ES-I3 (cell line): ENCODE measurements at regions not wholly inside any gene's neighbourhood (a gene's known extent, or its start where the extent isn't known, plus 50 kb on each side); places are given as distances from the start of the nearest gene placed in this dataset.

ENCODE experiments used
- H3K36me3 ChIP-seq: 2 replicates; pipeline ENCODE4 v1.6.1; 2013; ENCODE audit warnings: mild to moderate bottlenecking, low read length, control low read depth, moderate library complexity; ENCODE audit not compliant: insufficient read depth
- H3K4me1 ChIP-seq: 2 replicates; pipeline ENCODE4 v1.6.1; 2013; ENCODE audit warnings: mild to moderate bottlenecking, control low read depth, low read length; ENCODE audit not compliant: insufficient read depth
- H3K9ac ChIP-seq: 2 replicates; pipeline ENCODE4 v1.6.1; 2013; ENCODE audit warnings: low read depth, mild to moderate bottlenecking, low read length, moderate library complexity
- H3K9me3 ChIP-seq: 2 replicates; pipeline ENCODE4 v1.6.1; 2013; ENCODE audit warnings: mild to moderate bottlenecking, low read length, moderate library complexity; ENCODE audit not compliant: control insufficient read depth, insufficient read depth

- Histone ChIP-seq H3K9me3 (no peaks in the 10 kb centered on the region), H3K9ac (no peak overlapping the region), H3K36me3 (no peaks in the 10 kb centered on the region), H3K4me1 (0 out of 2 replicates have a peak, but pooled peaks cover 8% of the 10 kb centered on the region)
These were observed 80.7 kb upstream of the SPRED1 start for GRCh38 chr15:38171973-38172372.

DNA sequence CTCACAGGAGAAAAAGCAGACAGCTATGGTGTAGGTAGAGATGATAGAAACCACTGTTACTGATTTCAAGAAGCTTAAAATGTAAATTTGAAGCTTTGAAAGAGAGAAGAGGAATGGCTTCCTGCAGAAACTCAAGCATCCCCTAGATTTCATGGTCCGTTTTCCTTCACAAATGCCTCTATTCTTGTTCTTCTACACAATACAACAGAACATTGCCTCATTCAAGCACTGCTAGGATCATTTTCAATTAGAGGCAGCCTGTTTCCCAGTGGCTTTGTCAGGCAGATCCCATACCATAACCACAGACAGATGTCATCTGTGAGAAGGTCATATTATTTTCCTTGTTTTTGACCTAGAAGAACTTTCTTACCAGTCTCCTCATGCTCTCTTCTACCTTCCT, 77.9 kb upstream of the SPRED1 start:
- no peaks in the 10 kb centered on the region for H3K36me3 ChIP-seq
- 0 out of 2 replicates have a peak, but pooled peaks cover 8% of the 10 kb centered on the region for H3K4me1 ChIP-seq
- H3K9me3 ChIP-seq, result no peaks in the 10 kb centered on the region
- no peak overlapping the region for H3K9ac ChIP-seq

DNA sequence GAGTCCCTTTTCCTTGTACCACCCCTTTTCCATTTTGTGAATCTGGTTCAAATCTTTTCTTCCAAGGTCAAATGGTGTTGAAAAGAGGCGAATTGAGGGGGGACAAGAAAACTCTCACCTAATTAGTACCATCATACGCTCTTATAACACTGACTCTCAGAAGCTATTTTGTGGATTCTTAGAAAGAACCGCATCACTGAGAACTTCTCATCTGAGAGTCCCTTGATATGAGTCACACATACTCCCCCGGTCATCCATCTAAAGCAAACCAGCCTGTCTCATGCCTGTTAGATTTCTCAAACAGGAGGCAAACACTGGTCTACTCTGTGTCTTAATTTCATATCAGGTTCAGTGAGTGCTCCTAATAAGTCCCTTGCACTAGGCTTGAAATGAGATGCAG, 76.5 kb upstream of the SPRED1 start:
- Histone ChIP-seq H3K9ac (no peak overlapping the region), H3K36me3 (no peaks in the 10 kb centered on the region), H3K9me3 (no peaks in the 10 kb centered on the region)

GRCh38 chr15:38176691-38177090, 75.9 kb upstream of the SPRED1 start:
- H3K9ac ChIP-seq, result no peak overlapping the region
- H3K9me3 ChIP-seq, result no peaks in the 10 kb centered on the region
- H3K4me1 ChIP-seq, result 0 out of 2 replicates have a peak, but pooled peaks cover 7% of the 10 kb centered on the region
- no peaks in the 10 kb centered on the region for H3K36me3 ChIP-seq

More for the DNA sequence above, 76.5 kb upstream of the SPRED1 start:
- H3K4me1 ChIP-seq, result 0 out of 2 replicates have a peak, but pooled peaks cover 8% of the 10 kb centered on the region

DNA sequence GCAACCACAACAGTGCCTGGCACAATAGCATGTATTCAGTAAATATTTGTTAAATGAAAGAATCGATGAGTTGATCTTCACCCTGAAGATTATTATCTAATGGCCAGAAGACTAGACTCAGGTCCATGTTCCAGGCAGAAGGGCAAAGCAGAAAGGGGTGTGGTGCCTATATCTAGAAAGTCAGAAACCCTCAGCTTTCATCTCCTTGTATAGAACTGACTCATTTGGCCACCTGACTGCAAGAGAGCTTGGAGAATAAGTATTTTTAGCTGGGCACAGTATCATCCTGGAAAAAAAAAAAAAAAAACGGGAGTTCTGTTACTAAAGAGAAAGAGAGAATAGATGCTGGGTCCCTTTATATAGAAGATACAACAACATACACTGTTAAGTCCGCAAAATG, 69.7 kb upstream of the SPRED1 start:
- no peaks in the 10 kb centered on the region for H3K36me3 ChIP-seq
- H3K9ac ChIP-seq, result no peak overlapping the region
- no peaks in the 10 kb centered on the region for H3K9me3 ChIP-seq
- no peaks in the 10 kb centered on the region for H3K4me1 ChIP-seq

DNA sequence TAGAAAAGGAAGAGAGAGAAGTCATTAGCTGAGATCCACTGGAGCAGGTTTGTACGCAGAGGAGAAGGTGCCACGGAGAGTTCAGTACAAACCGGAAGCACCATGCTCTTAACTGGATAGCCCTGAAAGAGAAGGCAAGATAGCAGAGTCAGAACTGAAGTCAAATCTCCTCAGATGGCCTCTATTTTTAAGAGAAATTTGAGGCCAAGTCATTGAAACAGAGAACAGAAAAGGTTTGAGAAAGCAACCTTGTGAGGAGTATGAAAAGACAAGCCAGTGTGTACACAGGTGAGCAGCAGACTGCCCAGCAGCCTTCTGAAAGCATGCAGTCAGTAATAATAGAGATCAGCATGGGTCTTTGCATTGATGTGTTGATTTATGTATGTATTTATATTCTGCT, 66.1 kb upstream of the SPRED1 start:
- Histone ChIP-seq H3K9me3 (no peaks in the 10 kb centered on the region), H3K9ac (no peak overlapping the region), H3K4me1 (peaks cover 7% of the 10 kb centered on the region; the same call in 1 of the 2 replicates), H3K36me3 (no peaks in the 10 kb centered on the region)

- peaks cover 7% of the 10 kb centered on the region; the same call in 1 of the 2 replicates for H3K4me1 ChIP-seq
- H3K9me3 ChIP-seq, result no peaks in the 10 kb centered on the region
- H3K9ac ChIP-seq, result no peak overlapping the region
- H3K36me3 ChIP-seq, result no peaks in the 10 kb centered on the region
These were observed 64.9 kb upstream of the SPRED1 start for GRCh38 chr15:38187630-38188313.

DNA sequence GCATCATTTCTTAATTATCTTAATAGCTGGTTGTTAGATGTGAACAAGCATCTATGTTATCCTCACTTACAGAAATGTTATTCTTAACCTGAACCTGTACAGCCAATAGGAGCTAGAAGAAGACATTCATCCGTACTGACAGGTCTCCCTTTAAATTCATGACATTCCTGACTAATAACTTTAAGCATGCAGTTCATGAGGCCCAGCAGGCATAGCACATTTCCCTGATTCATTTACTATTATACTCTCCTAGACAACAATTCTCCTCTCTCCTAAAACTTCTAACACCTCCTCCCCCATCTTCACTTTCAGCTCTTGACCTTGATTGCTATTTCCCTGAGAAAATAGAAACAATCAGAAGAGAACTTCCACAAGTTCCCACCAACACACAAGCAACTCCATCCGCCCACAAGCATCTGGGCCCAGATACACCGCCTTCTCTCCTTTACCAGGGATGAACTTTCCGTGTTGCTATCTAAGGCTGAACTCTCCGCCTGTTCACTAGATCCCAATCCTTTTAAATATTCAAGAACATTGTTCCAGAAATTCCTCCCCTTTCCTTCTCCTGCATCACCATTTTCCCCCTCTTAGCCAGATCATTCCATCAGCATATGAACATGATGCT, 62.9 kb upstream of the SPRED1 start:
- peaks cover 7% of the 10 kb centered on the region; the same call in 1 of the 2 replicates for H3K4me1 ChIP-seq
- H3K9me3 ChIP-seq, result no peaks in the 10 kb centered on the region
- no peaks in the 10 kb centered on the region for H3K36me3 ChIP-seq
- H3K9ac ChIP-seq, result no peak overlapping the region

- no peaks in the 10 kb centered on the region for H3K36me3 ChIP-seq
- peaks cover 7% of the 10 kb centered on the region; the same call in 1 of the 2 replicates for H3K4me1 ChIP-seq
- no peaks in the 10 kb centered on the region for H3K9me3 ChIP-seq
- no peak overlapping the region for H3K9ac ChIP-seq
These were observed 62.1 kb upstream of the SPRED1 start for GRCh38 chr15:38190501-38190900.

DNA sequence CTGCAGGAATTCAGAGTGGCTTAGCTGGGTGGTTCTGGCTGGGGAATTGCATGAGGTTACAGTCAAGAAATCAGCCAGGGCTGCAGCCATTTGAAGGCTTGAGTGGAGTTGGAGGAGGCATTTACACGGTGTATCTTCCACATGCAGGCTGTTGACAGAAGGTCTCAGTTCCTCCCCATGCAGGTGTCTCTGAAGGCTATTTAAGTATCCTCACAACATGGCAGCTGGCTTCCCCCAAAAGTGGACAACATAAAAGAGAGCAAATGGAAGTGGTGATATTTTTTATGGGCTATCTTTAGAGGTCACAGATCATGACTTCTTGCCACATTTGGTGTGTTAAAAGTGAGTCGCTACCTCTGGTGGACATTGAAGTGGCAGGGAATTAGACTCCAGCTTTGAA, 60.1 kb upstream of the SPRED1 start:
- Histone ChIP-seq H3K36me3 (no peaks in the 10 kb centered on the region), H3K9ac (no peak overlapping the region), H3K4me1 (peaks cover 7% of the 10 kb centered on the region; the same call in 1 of the 2 replicates), H3K9me3 (no peaks in the 10 kb centered on the region)

DNA sequence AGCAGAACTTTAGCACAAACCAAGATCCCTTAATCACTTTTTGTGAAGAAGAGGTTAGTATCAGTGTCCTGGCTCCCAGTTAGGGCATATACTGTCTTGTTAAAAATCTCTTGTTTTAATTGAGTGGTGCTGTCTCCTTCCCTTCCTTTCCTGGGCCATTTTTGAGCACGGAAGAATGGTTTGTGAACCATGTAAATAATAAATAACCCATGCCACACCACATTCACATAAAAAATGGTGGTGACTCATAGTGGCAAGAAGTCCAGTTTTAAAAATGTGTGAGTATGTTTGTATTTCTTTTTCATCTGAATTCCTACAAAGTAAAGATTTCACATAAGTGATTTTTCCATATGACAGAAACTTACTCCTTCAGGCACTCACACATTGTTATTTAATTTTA, 59.1 kb upstream of the SPRED1 start:
- Histone ChIP-seq H3K9ac (no peak overlapping the region), H3K9me3 (no peaks in the 10 kb centered on the region), H3K4me1 (peaks cover 7% of the 10 kb centered on the region; the same call in 1 of the 2 replicates)

DNA sequence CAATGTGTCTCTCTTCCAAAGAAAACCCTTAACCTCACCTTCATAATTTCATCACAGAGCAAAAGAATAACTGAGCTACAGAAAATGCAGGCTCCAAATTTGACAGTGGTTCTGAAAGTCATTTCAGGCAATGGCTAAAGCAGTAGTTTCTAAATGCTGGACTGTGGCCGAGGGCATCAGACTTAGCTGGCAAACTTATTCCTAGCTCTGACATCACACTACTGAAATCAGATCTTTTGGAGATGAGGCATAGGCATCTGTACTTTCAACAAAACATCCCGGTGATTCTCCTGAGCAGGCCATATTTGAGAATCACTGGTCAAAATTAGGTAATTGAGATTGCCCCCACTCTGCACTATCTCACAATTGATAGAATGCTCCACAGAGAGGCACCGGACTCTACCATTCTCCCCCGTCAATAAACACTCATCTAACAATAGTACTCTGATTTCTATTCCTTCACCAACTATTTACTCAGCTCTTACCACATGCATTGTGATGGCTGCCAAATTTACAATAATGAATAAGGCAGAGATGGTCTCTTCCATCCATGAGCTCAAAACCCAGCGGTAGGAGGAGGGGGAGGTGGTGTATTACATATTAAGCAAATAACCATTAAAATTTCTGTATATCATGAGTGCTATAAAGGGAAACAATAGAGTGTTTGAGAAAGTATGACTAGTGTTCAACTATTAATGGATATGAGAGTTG, 57.3 kb upstream of the SPRED1 start:
- Histone ChIP-seq H3K4me1 (no peaks in the 10 kb centered on the region), H3K9ac (no peak overlapping the region), H3K36me3 (no peaks in the 10 kb centered on the region), H3K9me3 (no peaks in the 10 kb centered on the region)

More for the DNA sequence above, 59.1 kb upstream of the SPRED1 start:
- no peaks in the 10 kb centered on the region for H3K36me3 ChIP-seq

DNA sequence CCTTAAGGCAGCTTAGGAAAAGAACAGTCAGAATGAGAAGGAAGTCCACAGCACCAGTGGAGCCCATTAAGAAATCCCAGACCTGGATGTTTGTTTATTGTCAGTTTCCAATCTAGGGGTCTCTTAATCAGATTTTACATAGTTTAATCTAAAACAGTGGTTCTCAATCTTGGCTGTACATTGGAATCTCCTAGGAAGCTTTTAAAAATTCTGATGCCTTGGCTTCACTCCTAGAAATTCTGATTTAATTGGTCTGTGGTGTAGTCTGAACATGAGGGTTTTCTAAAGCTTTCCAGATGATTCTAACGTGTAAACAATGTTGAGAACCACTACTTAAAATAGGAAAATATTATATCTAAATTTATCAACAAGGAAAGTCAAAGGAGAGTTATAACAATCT, 56.6 kb upstream of the SPRED1 start:
- no peaks in the 10 kb centered on the region for H3K36me3 ChIP-seq
- no peaks in the 10 kb centered on the region for H3K9me3 ChIP-seq
- no peaks in the 10 kb centered on the region for H3K4me1 ChIP-seq
- no peak overlapping the region for H3K9ac ChIP-seq

DNA sequence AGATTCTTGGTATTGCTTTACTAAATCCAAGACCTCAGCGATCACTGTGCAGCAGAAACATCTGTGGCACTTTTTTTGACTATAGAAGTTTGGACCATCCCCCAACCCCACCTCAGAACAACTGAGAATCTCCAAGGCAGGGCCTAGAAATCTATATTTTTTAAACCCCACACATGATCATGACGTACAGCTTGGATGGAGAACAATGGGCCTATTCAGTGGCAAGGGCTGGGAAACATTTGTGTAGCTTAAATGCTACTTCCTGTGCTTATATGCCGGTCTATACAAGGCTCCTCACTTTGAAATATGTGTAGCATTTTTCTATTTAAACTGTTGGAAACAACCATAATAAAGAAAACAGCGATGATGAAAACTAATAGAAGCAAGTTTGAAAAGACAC, 55.1 kb upstream of the SPRED1 start:
- Histone ChIP-seq H3K9ac (no peak overlapping the region), H3K4me1 (no peaks in the 10 kb centered on the region), H3K9me3 (no peaks in the 10 kb centered on the region), H3K36me3 (no peaks in the 10 kb centered on the region)
